IMR-90 (cell line): ENCODE measurements at regions not wholly inside any gene's neighbourhood (a gene's known extent, or its start where the extent isn't known, plus 50 kb on each side); places are given as distances from the start of the nearest gene placed in this dataset.

Experiments
- ATAC-seq: fragments of 200-7000 bp; cut with Tn5 transposase; 2 replicates; pipeline ENCODE4 v1.9.1; 2020; ENCODE audit warnings: low read depth, mild to moderate bottlenecking, moderate library complexity
- BruUV-seq: library from RNA; stranded (reverse); fragments of 400-500 nt; replicated peaks from 2 replicates; lab custom pipeline; 2021; lab: Mats Ljungman, UMichigan
- CTCF ChIA-PET: fragments of 300-600 bp; formaldehyde crosslinking; extraction: SDS; loops from one replicate; lab custom pipeline; 2021; ENCODE audit warnings: antibody characterized with exemption; lab: Yijun Ruan, JAX
- POLR2A ChIA-PET: fragments of 300-600 bp; sonication (Branson Sonifier 250); formaldehyde crosslinking; loops from one replicate; lab custom pipeline; 2022; ENCODE audit warnings: antibody characterized with exemption; ENCODE audit not compliant: unreplicated experiment; lab: Charles Lee
- DNase-seq: peaks from one replicate; pipeline ENCODE4 v3.0.0; 2013
- H2AFZ ChIP-seq: replicated peaks from 2 replicates; pipeline ENCODE3; 2013; ENCODE audit warnings: low read length, mild to moderate bottlenecking; ENCODE audit not compliant: poor library complexity
- H2AK5ac ChIP-seq: 2 replicates; pipeline ENCODE4 v1.6.1; 2013; ENCODE audit warnings: low read depth, low read length, inconsistent platforms
- H2AK9ac ChIP-seq: replicated peaks from 2 replicates; pipeline ENCODE3; 2013; ENCODE audit warnings: mild to moderate bottlenecking, low read depth, low read length, moderate library complexity; ENCODE audit not compliant: poor library complexity
- H2BK120ac ChIP-seq: 2 replicates; pipeline ENCODE4 v1.6.1; 2013; ENCODE audit warnings: low read depth, low read length, inconsistent platforms
- H2BK15ac ChIP-seq: 3 replicates; pipeline ENCODE4 v1.6.1; 2013; ENCODE audit warnings: low read depth, low read length, inconsistent platforms
- H2BK20ac ChIP-seq: 2 replicates; pipeline ENCODE4 v1.6.1; 2013; ENCODE audit warnings: low read depth, mild to moderate bottlenecking, inconsistent platforms, low read length, moderate library complexity
- H2BK5ac ChIP-seq: 2 replicates; pipeline ENCODE4 v1.6.1; 2013; ENCODE audit warnings: mild to moderate bottlenecking, low read depth, low read length, inconsistent platforms; ENCODE audit not compliant: poor library complexity, severe bottlenecking
- H3K14ac ChIP-seq: replicated peaks from 2 replicates; pipeline ENCODE4 v1.6.1; 2013; ENCODE audit warnings: low read depth, low read length, inconsistent platforms
- H3K18ac ChIP-seq: 2 replicates; pipeline ENCODE4 v1.6.1; 2013; ENCODE audit warnings: low read depth, low read length, control low read depth
- H3K23ac ChIP-seq: 2 replicates; pipeline ENCODE4 v1.6.1; 2013; ENCODE audit warnings: low read depth, low read length, inconsistent platforms
- H3K27ac ChIP-seq: 2 replicates; pipeline ENCODE4 v1.5.1; 2013; ENCODE audit warnings: mild to moderate bottlenecking, control low read depth, low read length; ENCODE audit not compliant: insufficient read depth
- H3K27me3 ChIP-seq: 2 replicates; pipeline ENCODE4 v1.6.1; 2013; ENCODE audit warnings: low read length; ENCODE audit not compliant: control insufficient read depth, insufficient read depth
- H3K36me3 ChIP-seq: 2 replicates; pipeline ENCODE4 v1.6.1; 2013; ENCODE audit warnings: low read length, mixed read lengths; ENCODE audit not compliant: control insufficient read depth, insufficient read depth
- H3K4ac ChIP-seq: 2 replicates; pipeline ENCODE4 v1.6.1; 2013; ENCODE audit warnings: low read depth, low read length, inconsistent platforms
- H3K4me1 ChIP-seq: 2 replicates; pipeline ENCODE4 v1.6.1; 2013; ENCODE audit warnings: low read length, mixed read lengths; ENCODE audit not compliant: control insufficient read depth, insufficient read depth
- H3K4me2 ChIP-seq: 2 replicates; pipeline ENCODE4 v1.6.1; 2013; ENCODE audit warnings: low read depth, mild to moderate bottlenecking, control low read depth, low read length, moderate library complexity
- H3K4me3 ChIP-seq: 2 replicates; pipeline ENCODE4 v1.5.1; 2013; ENCODE audit warnings: low read depth, mild to moderate bottlenecking, control low read depth, low read length, moderate library complexity; ENCODE audit not compliant: insufficient read depth
- H3K56ac ChIP-seq: 2 replicates; pipeline ENCODE4 v1.6.1; 2013; ENCODE audit warnings: low read length, inconsistent platforms; ENCODE audit not compliant: insufficient read depth; ENCODE audit errors: extremely low read depth
- H3K79me1 ChIP-seq, 2 experiments: 2 replicates each; pipeline ENCODE4 v1.6.1; 2013; ENCODE audit warnings: low read length in 2 of 2, inconsistent platforms in 1 of 2, low read depth in 1 of 2
- H3K9ac ChIP-seq: 2 replicates; pipeline ENCODE4 v1.6.1; 2013; ENCODE audit warnings: low read depth, low read length, control low read depth
- H3K9me1 ChIP-seq: 2 replicates; pipeline ENCODE4 v1.6.1; 2013; ENCODE audit warnings: low read length, inconsistent platforms; ENCODE audit not compliant: insufficient read depth
- H3K9me3 ChIP-seq: 2 replicates; pipeline ENCODE4 v1.6.1; 2013; ENCODE audit warnings: low read length; ENCODE audit not compliant: control insufficient read depth, insufficient read depth
- H4K20me1 ChIP-seq: 2 replicates; pipeline ENCODE4 v1.6.1; 2013; ENCODE audit warnings: low read length, inconsistent platforms; ENCODE audit not compliant: insufficient read depth
- H4K5ac ChIP-seq: 2 replicates; pipeline ENCODE4 v1.6.1; 2013; ENCODE audit warnings: mild to moderate bottlenecking, low read depth, low read length, control low read depth
- H4K8ac ChIP-seq, 2 experiments: 2 replicates each; pipeline ENCODE4 v1.6.1; 2013; ENCODE audit warnings: low read depth in 2 of 2, low read length in 2 of 2, control low read depth in 1 of 2, inconsistent platforms in 1 of 2
- H4K91ac ChIP-seq: 2 replicates; pipeline ENCODE4 v1.6.1; 2013; ENCODE audit warnings: low read depth, low read length, inconsistent platforms; ENCODE audit not compliant: insufficient read depth
- BHLHE40 ChIP-seq: fragments of 150-350 bp; IDR thresholded peaks from 2 replicates; pipeline ENCODE4 v1.6.1; 2016; ENCODE audit warnings: mild to moderate bottlenecking, low read depth, low read length
- CEBPB ChIP-seq: IDR thresholded peaks from 2 replicates; pipeline ENCODE4 v1.6.1; 2012; ENCODE audit warnings: low read depth, low read length, improper control_type of control experiment
- CHD1 ChIP-seq: IDR thresholded peaks from 2 replicates; pipeline ENCODE4 v1.6.1; 2012; ENCODE audit warnings: low read depth, low read length, improper control_type of control experiment
- CTCF ChIP-seq: conservative IDR thresholded peaks from 2 replicates; pipeline ENCODE4 v1.5.1; 2012; ENCODE audit warnings: mild to moderate bottlenecking, low read depth, low read length, improper control_type of control experiment
- ELK1 ChIP-seq: fragments of 150-350 bp; IDR thresholded peaks from 2 replicates; pipeline ENCODE4 v1.6.1; 2016; ENCODE audit warnings: low read depth, mild to moderate bottlenecking, low read length, moderate library complexity, borderline replicate concordance
- FOS ChIP-seq: fragments of 150-350 bp; IDR thresholded peaks from 2 replicates; pipeline ENCODE4 v1.6.1; 2016; ENCODE audit warnings: low read depth, low read length
- MAFK ChIP-seq: IDR thresholded peaks from 2 replicates; pipeline ENCODE4 v1.6.1; 2012; ENCODE audit warnings: low read depth, low read length, improper control_type of control experiment
- MAZ ChIP-seq: IDR thresholded peaks from 2 replicates; pipeline ENCODE4 v1.6.1; 2012; ENCODE audit warnings: low read depth, mild to moderate bottlenecking, low read length, improper control_type of control experiment, moderate library complexity, borderline replicate concordance
- MXI1 ChIP-seq: IDR thresholded peaks from 2 replicates; pipeline ENCODE4 v1.6.1; 2012; ENCODE audit warnings: low read depth, mild to moderate bottlenecking, low read length, moderate library complexity, borderline replicate concordance
- NFE2L2 ChIP-seq: fragments of 150-350 bp; IDR thresholded peaks from 2 replicates; pipeline ENCODE4 v1.6.1; 2016; ENCODE audit warnings: low read depth, mild to moderate bottlenecking, low read length
- POLR2A ChIP-seq: IDR thresholded peaks from 2 replicates; pipeline ENCODE4 v1.6.1; 2012; ENCODE audit warnings: mild to moderate bottlenecking, low read depth, low read length
- RAD21 ChIP-seq: IDR thresholded peaks from 2 replicates; pipeline ENCODE4 v1.6.1; 2012; ENCODE audit warnings: low read length, improper control_type of control experiment
- RCOR1 ChIP-seq: IDR thresholded peaks from 2 replicates; pipeline ENCODE4 v1.6.1; 2012; ENCODE audit warnings: mild to moderate bottlenecking, low read length, improper control_type of control experiment; ENCODE audit not compliant: insufficient replicate concordance
- RFX5 ChIP-seq: IDR thresholded peaks from 2 replicates; pipeline ENCODE4 v1.8.0; 2012; ENCODE audit warnings: low read depth, mild to moderate bottlenecking, low read length, moderate library complexity
- SMC3 ChIP-seq: fragments of 150-350 bp; IDR thresholded peaks from 2 replicates; pipeline ENCODE4 v1.6.1; 2016; ENCODE audit warnings: low read depth, mild to moderate bottlenecking, antibody characterized with exemption, low read length, moderate library complexity
- USF2 ChIP-seq: fragments of 150-350 bp; IDR thresholded peaks from 2 replicates; pipeline ENCODE4 v1.6.1; 2017; ENCODE audit warnings: mild to moderate bottlenecking, antibody characterized with exemption, low read length, low read depth
- WGBS, 2 experiments: methylation state at CpG; one replicate each; pipeline versions ENCODE4 v1.1.5 to v1.1.7; 2013; ENCODE audit warnings: missing lambda C conversion rate in 2 of 2; ENCODE audit not compliant: insufficient read length in 1 of 2; ENCODE audit errors: extremely low coverage in 2 of 2; 5-methylcytosine and 5-hydroxymethylcytosine counted together
- dilution Hi-C: fragments of 300-500 bp; cut with HindIII; formaldehyde crosslinking; loops from one replicate; pipeline ENCODE4 v1.14.3; 2018; ENCODE audit warnings: low sequenced_read_pairs; ENCODE audit not compliant: unreplicated experiment
- in situ Hi-C: fragments of 300-500 bp; cut with MboI; formaldehyde crosslinking; loops from 3 replicates; pipeline ENCODE4 v1.14.3; 2019; ENCODE audit warnings: low sequenced_read_pairs, inconsistent platforms, mixed read lengths
- intact Hi-C: fragments of 100-400 bp; cut with micrococcal nuclease; formaldehyde crosslinking; loops from 2 replicates; pipeline ENCODE4 v1.10.0; 2022

GRCh38 chr14:100669011-100669412, 57.7 kb upstream of the DLK1 start:
- H2BK120ac ChIP-seq = no peak overlapping the region
- ChIA-PET CTCF (no interaction called here), POLR2A (no interaction called here)
- no peak overlapping the region for H2AK9ac ChIP-seq
- BruUV-seq = no TSS peak
- TF ChIP-seq RFX5 = no peak
- no peak for TF ChIP-seq MXI1
- no peak for TF ChIP-seq RAD21
- TF ChIP-seq FOS = no peak
- TF ChIP-seq POLR2A = no peak
- no peak for TF ChIP-seq USF2
- no peak for TF ChIP-seq CEBPB
- no peak for TF ChIP-seq BHLHE40
- TF ChIP-seq CHD1 = no peak
- TF ChIP-seq NFE2L2 = no peak
- no peak for TF ChIP-seq ELK1
- no peak for TF ChIP-seq SMC3
- TF ChIP-seq MAFK = no peak
- TF ChIP-seq MAZ = no peak
- no peak for TF ChIP-seq RCOR1
- TF ChIP-seq CTCF = no peak
- H3K23ac ChIP-seq = no peak overlapping the region
- no peak for DNase-seq
- no peak overlapping the region for H2BK20ac ChIP-seq
- no peak overlapping the region for H3K4ac ChIP-seq
- in situ Hi-C loops (no loop called here), dilution Hi-C loops (no loop called here), intact Hi-C loops (no loop called here)
- H3K9ac ChIP-seq = no peak overlapping the region
- H4K91ac ChIP-seq = no peak overlapping the region
- H2BK5ac ChIP-seq = no peak overlapping the region
- peaks cover 11% of the 10 kb centered on the region for H3K4me1 ChIP-seq
- no peaks in the 10 kb centered on the region; the same call in 1 of the 2 replicates for H3K9me1 ChIP-seq
- no peak overlapping the region for H4K8ac ChIP-seq
- H3K36me3 ChIP-seq = no peaks in the 10 kb centered on the region
- H3K27me3 ChIP-seq = peaks cover 67% of the 10 kb centered on the region
- no peak overlapping the region for H3K56ac ChIP-seq
- 67% methylated on average over 1 of the region's 9 CpGs; no CpG with 5 or more reads in 1 of the 2 experiments for WGBS, 2 experiments
- no peaks in the 10 kb centered on the region for H4K20me1 ChIP-seq
- H2BK15ac ChIP-seq = no peak overlapping the region
- no peak overlapping the region for H3K4me2 ChIP-seq
- no peak overlapping the region for H3K27ac ChIP-seq
- no peak for ATAC-seq
- peaks cover 4% of the 10 kb centered on the region for H3K9me3 ChIP-seq
- H3K18ac ChIP-seq = no peak overlapping the region
- H3K4me3 ChIP-seq = no peak overlapping the region
- peak overlapping the region; percentile 38 for H2AFZ ChIP-seq
- no peak overlapping the region for H2AK5ac ChIP-seq
- no peak overlapping the region for H3K14ac ChIP-seq
- H4K5ac ChIP-seq = no peak overlapping the region
- H3K79me1 ChIP-seq = no peaks in the 10 kb centered on the region
